H1 (cell line): ENCODE measurements at regions not wholly inside any gene's neighbourhood (a gene's known extent, or its start where the extent isn't known, plus 50 kb on each side); places are given as distances from the start of the nearest gene placed in this dataset.

ENCODE experiments used
- CTCF ChIA-PET: fragments of 300-600 bp; sonication (Branson Sonifier 250); formaldehyde crosslinking; loops from one replicate; lab custom pipeline; 2021; ENCODE audit not compliant: partially characterized antibody; lab: Charles Lee
- POLR2A ChIA-PET: fragments of 300-600 bp; sonication (Branson Sonifier 250); formaldehyde crosslinking; loops from one replicate; lab custom pipeline; 2021; ENCODE audit warnings: inconsistent platforms; ENCODE audit not compliant: partially characterized antibody; lab: Charles Lee
- DNase-seq, 2 experiments: peaks; one replicate each; pipeline versions ENCODE4 v3.0.0 to v3.0.0-alpha.2; 2010 to 2022; ENCODE audit warnings: low spot score in 2 of 2, low read depth in 1 of 2, mixed read lengths in 1 of 2
- FAIRE-seq: peaks from 2 replicates; lab custom pipeline; 2011; peaks lifted over from hg19 to GRCh38; lab: Jason Lieb, UNC
- H2AFZ ChIP-seq: 2 replicates; pipeline ENCODE4 v1.8.1; 2012; ENCODE audit warnings: low read length, inconsistent platforms
- H2AK5ac ChIP-seq: 2 replicates; pipeline ENCODE4 v1.6.1; 2013; ENCODE audit warnings: low read depth, low read length
- H2BK120ac ChIP-seq: replicated peaks from 2 replicates; pipeline ENCODE3; 2013; ENCODE audit warnings: low read depth, low read length, inconsistent platforms
- H2BK12ac ChIP-seq: 2 replicates; pipeline ENCODE4 v1.6.1; 2013; ENCODE audit warnings: low read depth, low read length
- H2BK15ac ChIP-seq: 2 replicates; pipeline ENCODE4 v1.6.1; 2013; ENCODE audit warnings: low read length
- H2BK20ac ChIP-seq: 2 replicates; pipeline ENCODE4 v1.6.1; 2013; ENCODE audit warnings: low read length
- H2BK5ac ChIP-seq: 2 replicates; pipeline ENCODE4 v1.6.1; 2013; ENCODE audit warnings: low read depth, low read length
- H3K14ac ChIP-seq: 2 replicates; pipeline ENCODE4 v1.6.1; 2013; ENCODE audit warnings: inconsistent platforms; ENCODE audit not compliant: insufficient read length
- H3K18ac ChIP-seq: 2 replicates; pipeline ENCODE4 v1.6.1; 2013; ENCODE audit warnings: low read length; ENCODE audit errors: extremely low read depth
- H3K23ac ChIP-seq: 2 replicates; pipeline ENCODE4 v1.6.1; 2013; ENCODE audit warnings: inconsistent platforms; ENCODE audit not compliant: insufficient read length
- H3K23me2 ChIP-seq: 2 replicates; pipeline ENCODE4 v1.6.1; 2013; ENCODE audit warnings: low read depth, low read length
- H3K27ac ChIP-seq: 2 replicates; pipeline ENCODE4 v1.6.1; 2011; ENCODE audit warnings: low read depth, low read length, inconsistent platforms
- H3K27me3 ChIP-seq, 4 experiments: replicated peaks in 1 of 4; 1 replicate in 1 of 4; 2 replicates in 3 of 4; pipeline versions ENCODE4 v1.6.1 to v1.8.1; 2011 to 2013; ENCODE audit warnings: low read length in 3 of 4, mild to moderate bottlenecking in 3 of 4, inconsistent platforms in 2 of 4, mixed read lengths in 2 of 4, moderate library complexity in 1 of 4; ENCODE audit not compliant: control insufficient read depth in 3 of 4, insufficient read depth in 3 of 4; ENCODE audit errors: extremely low read depth in 1 of 4
- H3K36me3 ChIP-seq, 4 experiments: 2 replicates each; pipeline versions ENCODE4 v1.6.1 to v1.8.1; 2011 to 2013; ENCODE audit warnings: mild to moderate bottlenecking in 4 of 4, low read length in 3 of 4, moderate library complexity in 2 of 4, control low read depth in 1 of 4, inconsistent platforms in 1 of 4; ENCODE audit not compliant: insufficient read depth in 4 of 4, control insufficient read depth in 2 of 4
- H3K4ac ChIP-seq: replicated peaks from 2 replicates; pipeline ENCODE3; 2013; ENCODE audit warnings: low read length, low read depth, mixed read lengths, inconsistent platforms; ENCODE audit not compliant: insufficient read length
- H3K4me1 ChIP-seq, 4 experiments: replicated peaks in 1 of 4; 1 replicate in 1 of 4; 2 replicates in 3 of 4; pipeline versions ENCODE4 v1.6.1 to v1.8.1; 2011 to 2013; ENCODE audit warnings: low read length in 3 of 4, inconsistent platforms in 2 of 4, mixed read lengths in 1 of 4; ENCODE audit not compliant: insufficient read depth in 4 of 4, control insufficient read depth in 3 of 4
- H3K4me2 ChIP-seq, 2 experiments: 2 replicates each; pipeline versions ENCODE4 v1.6.1 to v1.8.1; 2011 to 2013; ENCODE audit warnings: low read depth in 2 of 2, low read length in 2 of 2, control low read depth in 1 of 2, inconsistent platforms in 1 of 2, mild to moderate bottlenecking in 1 of 2; ENCODE audit not compliant: insufficient read depth in 1 of 2
- H3K4me3 ChIP-seq, 4 experiments: fragments of 200-600, 300-600 bp in 1 of 4; sonication (generic), shearing (Covaris generic), sonication (Bioruptor Twin) in 1 of 4; 2 replicates each; pipeline versions ENCODE4 v1.5.1 to v1.8.1; 2011 to 2016; ENCODE audit warnings: low read length in 4 of 4, low read depth in 3 of 4, control low read depth in 2 of 4, inconsistent platforms in 2 of 4, mild to moderate bottlenecking in 2 of 4, mixed read lengths in 1 of 4, moderate library complexity in 1 of 4; ENCODE audit not compliant: insufficient read depth in 2 of 4; ENCODE audit errors: extremely low read depth in 1 of 4
- H3K56ac ChIP-seq: replicated peaks from 2 replicates; pipeline ENCODE3; 2013; ENCODE audit warnings: low read depth, mild to moderate bottlenecking, mixed read lengths, low read length, inconsistent platforms; ENCODE audit not compliant: insufficient read length
- H3K79me1 ChIP-seq: 2 replicates; pipeline ENCODE4 v1.6.1; 2013; ENCODE audit warnings: low read depth, low read length, control low read depth
- H3K79me2 ChIP-seq, 2 experiments: 2 replicates each; pipeline versions ENCODE4 v1.6.1 to v1.8.1; 2012 to 2013; ENCODE audit warnings: low read length in 2 of 2, mild to moderate bottlenecking in 2 of 2, inconsistent platforms in 1 of 2; ENCODE audit not compliant: insufficient read depth in 2 of 2, control insufficient read depth in 1 of 2
- H3K9ac ChIP-seq, 4 experiments: replicated peaks in 1 of 4; 1 replicate in 1 of 4; 2 replicates in 3 of 4; pipeline versions ENCODE4 v1.6.1 to v1.8.1; 2011 to 2013; ENCODE audit warnings: low read depth in 3 of 4, low read length in 3 of 4, control low read depth in 2 of 4, mild to moderate bottlenecking in 2 of 4, moderate library complexity in 2 of 4, inconsistent platforms in 1 of 4; ENCODE audit errors: extremely low read depth in 1 of 4
- H3K9me3 ChIP-seq, 2 experiments: 2 replicates each; pipeline versions ENCODE4 v1.6.1 to v1.8.1; 2012 to 2013; ENCODE audit warnings: mild to moderate bottlenecking in 2 of 2, moderate library complexity in 2 of 2, control low read depth in 1 of 2, inconsistent platforms in 1 of 2, low read depth in 1 of 2, low read length in 1 of 2, mixed read lengths in 1 of 2; ENCODE audit not compliant: insufficient read depth in 2 of 2
- H4K20me1 ChIP-seq, 2 experiments: replicated peaks in 1 of 2; 2 replicates each; pipeline versions ENCODE3 to v1.8.1; 2011 to 2013; ENCODE audit warnings: inconsistent platforms in 2 of 2, low read length in 2 of 2, mild to moderate bottlenecking in 1 of 2; ENCODE audit not compliant: insufficient read depth in 2 of 2, control insufficient read depth in 1 of 2
- H4K5ac ChIP-seq: 2 replicates; pipeline ENCODE4 v1.6.1; 2013; ENCODE audit warnings: low read length, low read depth, mixed read lengths, inconsistent platforms; ENCODE audit not compliant: insufficient read length
- H4K8ac ChIP-seq: 2 replicates; pipeline ENCODE4 v1.8.0; 2013; ENCODE audit warnings: mild to moderate bottlenecking, moderate library complexity, low read length, inconsistent platforms; ENCODE audit not compliant: insufficient read depth; ENCODE audit errors: extremely low read depth
- H4K91ac ChIP-seq: replicated peaks from 2 replicates; pipeline ENCODE3; 2013; ENCODE audit warnings: low read length, mixed read lengths, inconsistent platforms; ENCODE audit not compliant: insufficient read length
- ATF3 ChIP-seq: IDR thresholded peaks from 2 replicates; pipeline ENCODE4 v1.6.1; 2011; ENCODE audit warnings: low read depth, mild to moderate bottlenecking, low read length; ENCODE audit not compliant: insufficient read depth
- BACH1 ChIP-seq: IDR thresholded peaks from 2 replicates; pipeline ENCODE4 v1.6.1; 2012; ENCODE audit warnings: low read length, improper control_type of control experiment
- BCL11A ChIP-seq, 2 experiments: IDR thresholded peaks; one replicate each; pipeline ENCODE4 v1.6.1; 2011; ENCODE audit warnings: low read depth in 2 of 2, low read length in 2 of 2, mild to moderate bottlenecking in 2 of 2
- CBX8 ChIP-seq: fragments of 300-800, 300-1000 bp; sonication (generic); IDR thresholded peaks from 2 replicates; pipeline ENCODE4 v1.7.1; 2016; ENCODE audit warnings: low read depth, low read length, borderline replicate concordance
- CHD1 ChIP-seq: IDR thresholded peaks from 2 replicates; pipeline ENCODE4 v1.6.1; 2012; ENCODE audit warnings: low read depth, low read length, improper control_type of control experiment
- CHD2 ChIP-seq: IDR thresholded peaks from 2 replicates; pipeline ENCODE4 v1.6.1; 2012; ENCODE audit warnings: low read length, improper control_type of control experiment
- CREB1 ChIP-seq: IDR thresholded peaks from 2 replicates; pipeline ENCODE4 v1.6.1; 2012; ENCODE audit warnings: inconsistent platforms
- CTBP2 ChIP-seq: IDR thresholded peaks from 2 replicates; pipeline ENCODE4 v1.7.0; 2011; ENCODE audit warnings: borderline replicate concordance, mild to moderate bottlenecking, moderate library complexity, mixed read lengths, low read length; ENCODE audit not compliant: insufficient read depth, insufficient read length
- EP300 ChIP-seq, 2 experiments: IDR thresholded peaks; 1 replicate in 1 of 2; 2 replicates in 1 of 2; pipeline ENCODE4 v1.6.1; 2011 to 2012; ENCODE audit warnings: low read depth in 2 of 2, low read length in 2 of 2, mild to moderate bottlenecking in 2 of 2, borderline replicate concordance in 1 of 2, inconsistent platforms in 1 of 2, moderate library complexity in 1 of 2
- GABPA ChIP-seq: IDR thresholded peaks from 2 replicates; pipeline ENCODE4 v1.6.1; 2011; ENCODE audit warnings: mild to moderate bottlenecking, low read length, moderate library complexity, borderline replicate concordance; ENCODE audit not compliant: insufficient read depth
- KDM4A ChIP-seq: IDR thresholded peaks from one replicate; pipeline ENCODE4 v1.7.1; 2012; ENCODE audit warnings: low read depth, mild to moderate bottlenecking, moderate library complexity, low read length, inconsistent platforms; ENCODE audit not compliant: severe bottlenecking
- POLR2AphosphoS5 ChIP-seq: IDR thresholded peaks from 2 replicates; pipeline ENCODE4 v1.6.1; 2011; ENCODE audit warnings: low read depth, low read length
- SIN3A ChIP-seq, 2 experiments: IDR thresholded peaks in 1 of 2; conservative IDR thresholded peaks in 1 of 2; 2 replicates each; pipeline ENCODE4 v1.6.1; 2011 to 2012; ENCODE audit warnings: low read length in 2 of 2, improper control_type of control experiment in 1 of 2, low read depth in 1 of 2, mild to moderate bottlenecking in 1 of 2
- SIRT6 ChIP-seq: IDR thresholded peaks from one replicate; pipeline ENCODE4 v1.7.1; 2012; ENCODE audit warnings: low read length, inconsistent platforms
- TEAD4 ChIP-seq: IDR thresholded peaks from 2 replicates; pipeline ENCODE4 v1.6.1; 2012; ENCODE audit warnings: low read depth, low read length, inconsistent platforms, mixed read lengths
- WGBS, 2 experiments: shearing (Covaris generic) in 1 of 2; methylation state at CpG; one replicate each; pipeline versions ENCODE4 v1.1.6 to v1.1.7; 2013 to 2015; ENCODE audit warnings: low lambda C conversion rate in 2 of 2, mixed read lengths in 2 of 2, inconsistent platforms in 1 of 2, low coverage in 1 of 2, missing lambda C conversion rate in 1 of 2; ENCODE audit not compliant: insufficient replicate concordance in 2 of 2, insufficient coverage in 1 of 2, insufficient read length in 1 of 2; ENCODE audit errors: extremely low coverage in 1 of 2, missing lambda C conversion rate in 1 of 2; 5-methylcytosine and 5-hydroxymethylcytosine counted together

- Histone ChIP-seq H3K14ac (no peak overlapping the region), H2AK5ac (no peak overlapping the region), H4K91ac (no peak overlapping the region), H3K4me3 (no peak overlapping the region), H3K79me1 (no peaks in the 10 kb centered on the region), H3K36me3 (no peaks in the 10 kb centered on the region), H4K5ac (no peak overlapping the region), H3K23ac (no peak overlapping the region), H2BK5ac (no peak overlapping the region), H3K18ac (no peak overlapping the region), H3K4ac (no peak overlapping the region), H3K79me2 (no peaks in the 10 kb centered on the region), H3K27ac (no peak overlapping the region), H3K56ac (no peak overlapping the region), H2BK12ac (no peak overlapping the region), H2BK20ac (no peak overlapping the region), H3K4me1 (peaks cover 0 to 7% (median 3%) of the 10 kb centered on the region in 4 experiments; a peak in 6 of 7 replicates), H2BK120ac (no peak overlapping the region), H3K4me2 (no peak overlapping the region), H4K8ac (no peak overlapping the region), H3K9me3 (no peaks in the 10 kb centered on the region), H2BK15ac (no peak overlapping the region), H4K20me1 (no peaks in the 10 kb centered on the region), H3K23me2 (no peaks in the 10 kb centered on the region; the same call in 1 of the 2 replicates), H3K27me3 (peaks cover 0 to 2% (median 0%) of the 10 kb centered on the region in 4 experiments; a peak in 3 of 7 replicates), H2AFZ (no peak overlapping the region), H3K9ac (no peak overlapping the region)
- 90% methylated on average over 3 of the region's 3 CpGs; no CpG with 5 or more reads in 1 of the 2 experiments for whole genome bisulfite sequencing, 2 experiments
- ChIA-PET CTCF (interaction anchor here (1.0 to 2.3 kb wide), 6 partner anchors 10 to 392 kb away, joined by 3 to 7 read pairs (median 4); no protein-coding TSS in a partner anchor), POLR2A (no interaction called here)
- DNase-seq (no peak), FAIRE-seq (no peak)
- TF ChIP-seq KDM4A (no peak), CREB1 (no peak), BACH1 (no peak), CTBP2 (no peak), SIN3A (conservative IDR thresholded peaks at IDR 0.05 in 1 of 2, IDR thresholded peaks at IDR 0.05 in 1 of 2; ENCODE audit: low read depth in 1 of 2, low read length in 2 of 2) (no peak), POLR2AphosphoS5 (no peak), EP300 (IDR thresholded peaks at IDR 0.05; ENCODE audit: borderline replicate concordance in 1 of 2, low read depth in 2 of 2, low read length in 2 of 2) (no peak), CHD1 (no peak), SIRT6 (no peak), GABPA (no peak), CBX8 (no peak), ATF3 (no peak), TEAD4 (no peak), CHD2 (no peak), BCL11A (IDR thresholded peaks at IDR 0.05; ENCODE audit: low read depth in 2 of 2, low read length in 2 of 2) (no peak)
Measured at GRCh38 chr18:22320771-22321170, 96.9 kb downstream of the CTAGE1 start.
